WTC11 (cell line): ENCODE measurements at regions not wholly inside any gene's neighbourhood (a gene's known extent, or its start where the extent isn't known, plus 50 kb on each side); places are given as distances from the start of the nearest gene placed in this dataset.

Source experiments
- ATAC-seq: fragments of 200-7000 bp; cut with Tn5 transposase; 2 replicates; pipeline ENCODE4 v1.10.0; 2021; ENCODE audit warnings: mild to moderate bottlenecking, moderate library complexity
- CTCF ChIA-PET: fragments of 300-600 bp; sonication (Branson Sonifier 250); formaldehyde crosslinking; loops from one replicate; lab custom pipeline; 2021; ENCODE audit warnings: antibody characterized with exemption; lab: Charles Lee
- POLR2A ChIA-PET: fragments of 350-600 bp; sonication (Branson Sonifier 250); formaldehyde crosslinking; loops from one replicate; lab custom pipeline; 2021; ENCODE audit warnings: antibody characterized with exemption; lab: Charles Lee
- DNase-seq: peaks from one replicate; pipeline ENCODE4 v3.0.0; 2021; ENCODE audit warnings: low spot score
- H3K27ac Mint-ChIP-seq: 2 replicates; pipeline ENCODE4 v1.8.0; 2021; ENCODE audit warnings: mixed read lengths
- H3K27me3 Mint-ChIP-seq: 2 replicates; pipeline ENCODE4 v1.8.0; 2021; ENCODE audit warnings: low read depth, mild to moderate bottlenecking, moderate library complexity, mixed read lengths
- H3K36me3 Mint-ChIP-seq: 2 replicates; pipeline ENCODE4 v1.8.0; 2021; ENCODE audit warnings: mixed read lengths
- H3K4me1 Mint-ChIP-seq: 2 replicates; pipeline ENCODE4 v1.8.0; 2022; ENCODE audit warnings: mixed read lengths
- H3K4me3 Mint-ChIP-seq: 2 replicates; pipeline ENCODE4 v1.8.0; 2021; ENCODE audit warnings: mild to moderate bottlenecking, moderate library complexity, mixed read lengths
- H3K9me3 Mint-ChIP-seq: 2 replicates; pipeline ENCODE4 v1.8.0; 2021; ENCODE audit warnings: mixed read lengths
- EMX1 ChIP-seq: fragments of 250-450 bp; sonication (Bioruptor Pico); IDR thresholded peaks from 2 replicates; pipeline ENCODE4 v1.8.0; 2021; ENCODE audit warnings: mild to moderate bottlenecking
- JAZF1 ChIP-seq: fragments of 250-450 bp; sonication (Bioruptor Pico); IDR thresholded peaks from 2 replicates; pipeline ENCODE4 v1.9.0; 2021; ENCODE audit warnings: moderate library complexity, mild to moderate bottlenecking, inconsistent platforms
- MYBL2 ChIP-seq: sonication (generic); formaldehyde crosslinking; IDR thresholded peaks from 2 replicates; pipeline ENCODE4 v1.8.1; 2023; ENCODE audit warnings: mild to moderate bottlenecking, moderate library complexity, missing genetic modification reagents
- NFATC4 ChIP-seq: fragments of 250-450 bp; sonication (Bioruptor Pico); IDR thresholded peaks from 2 replicates; pipeline ENCODE4 v1.9.0; 2021; ENCODE audit warnings: mild to moderate bottlenecking
- RORB ChIP-seq: fragments of 250-450 bp; sonication (Bioruptor Pico); IDR thresholded peaks from 2 replicates; pipeline ENCODE4 v1.9.0; 2021; ENCODE audit warnings: mild to moderate bottlenecking
- SMAD4 ChIP-seq: sonication (generic); formaldehyde crosslinking; IDR thresholded peaks from 2 replicates; pipeline ENCODE4 v1.8.0; 2022; ENCODE audit warnings: mild to moderate bottlenecking, missing genetic modification reagents
- TCF7 ChIP-seq: sonication (generic); formaldehyde crosslinking; IDR thresholded peaks from 2 replicates; pipeline ENCODE4 v1.8.0; 2022; ENCODE audit warnings: mild to moderate bottlenecking, low read depth, missing genetic modification reagents, moderate library complexity
- USF2 ChIP-seq: sonication (generic); formaldehyde crosslinking; IDR thresholded peaks from 2 replicates; pipeline ENCODE4 v1.8.1; 2023; ENCODE audit warnings: mild to moderate bottlenecking, missing genetic modification reagents, moderate library complexity
- ZBTB21 ChIP-seq: sonication (generic); formaldehyde crosslinking; IDR thresholded peaks from 2 replicates; pipeline ENCODE4 v1.8.1; 2023; ENCODE audit warnings: mild to moderate bottlenecking, missing genetic modification reagents, borderline replicate concordance
- ZNF121 ChIP-seq: sonication (generic); formaldehyde crosslinking; IDR thresholded peaks from 2 replicates; pipeline ENCODE4 v1.8.0; 2023; ENCODE audit warnings: missing genetic modification reagents
- ZNF219 ChIP-seq: sonication (generic); formaldehyde crosslinking; IDR thresholded peaks from 2 replicates; pipeline ENCODE4 v1.8.0; 2023; ENCODE audit warnings: missing genetic modification reagents, mild to moderate bottlenecking, borderline replicate concordance
- ZNF671 ChIP-seq: fragments of 250-450 bp; sonication (Bioruptor Pico); IDR thresholded peaks from 2 replicates; pipeline ENCODE4 v1.8.0; 2021; ENCODE audit warnings: mild to moderate bottlenecking
- TF ChIP-seq, protein P1 (sequence below): sonication (generic); formaldehyde crosslinking; conservative IDR thresholded peaks from 2 replicates; pipeline ENCODE4 v1.8.1; 2023; ENCODE audit warnings: mild to moderate bottlenecking, low read depth, missing genetic modification reagents, moderate library complexity
- TF ChIP-seq, protein P2 (sequence below): sonication (generic); formaldehyde crosslinking; IDR thresholded peaks from 2 replicates; pipeline ENCODE4 v1.8.1; 2022; ENCODE audit warnings: low read depth, missing genetic modification reagents, borderline replicate concordance
- TF ChIP-seq, protein P3 (sequence below): sonication (generic); formaldehyde crosslinking; IDR thresholded peaks from 2 replicates; pipeline ENCODE4 v1.8.1; 2023; ENCODE audit warnings: mild to moderate bottlenecking, missing genetic modification reagents, borderline replicate concordance

DNA sequence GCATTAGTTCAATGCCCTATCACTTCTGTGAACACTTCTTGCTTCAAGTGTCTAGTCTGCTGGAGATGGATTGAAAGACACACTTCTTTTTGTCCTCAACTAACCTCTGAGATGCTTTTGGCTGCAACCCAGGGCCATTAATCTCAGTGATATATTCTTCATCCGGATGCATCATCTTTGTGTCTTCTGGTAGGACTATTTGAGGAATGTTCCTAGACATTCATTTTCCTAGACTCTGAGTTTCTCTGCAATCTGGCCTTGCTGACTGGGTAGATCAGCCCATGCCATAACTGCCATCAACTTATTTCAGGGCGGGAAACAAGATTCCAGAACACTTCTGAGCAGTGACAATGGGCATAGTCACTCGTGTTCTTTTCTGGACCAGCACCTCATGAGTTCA is 329.4 kb downstream of the PDGFC start (continued):
- TF ChIP-seq TCF7 (CRISPR knock-in tag) = no peak
- TF ChIP-seq, all 79 proteins: peak for 0

- ATAC-seq (no peak), DNase-seq (no peak)
- H3K4me3 Mint-ChIP-seq = no peak overlapping the region
- H3K36me3 Mint-ChIP-seq = no peaks in the 10 kb centered on the region
- ChIA-PET POLR2A (no interaction called here), CTCF (no interaction called here)
- H3K9me3 Mint-ChIP-seq = no peaks in the 10 kb centered on the region
- no peaks in the 10 kb centered on the region for H3K27me3 Mint-ChIP-seq
- H3K27ac Mint-ChIP-seq = no peak overlapping the region
- TF ChIP-seq ZNF121 (no peak), RORB (no peak), NFATC4 (CRISPR knock-in tag) (no peak), EMX1 (CRISPR knock-in tag) (no peak), JAZF1 (no peak), ZNF219 (CRISPR knock-in tag) (no peak), ZNF671 (CRISPR knock-in tag) (no peak), ZBTB21 (CRISPR knock-in tag) (no peak)
- TF ChIP-seq, protein P1, sequence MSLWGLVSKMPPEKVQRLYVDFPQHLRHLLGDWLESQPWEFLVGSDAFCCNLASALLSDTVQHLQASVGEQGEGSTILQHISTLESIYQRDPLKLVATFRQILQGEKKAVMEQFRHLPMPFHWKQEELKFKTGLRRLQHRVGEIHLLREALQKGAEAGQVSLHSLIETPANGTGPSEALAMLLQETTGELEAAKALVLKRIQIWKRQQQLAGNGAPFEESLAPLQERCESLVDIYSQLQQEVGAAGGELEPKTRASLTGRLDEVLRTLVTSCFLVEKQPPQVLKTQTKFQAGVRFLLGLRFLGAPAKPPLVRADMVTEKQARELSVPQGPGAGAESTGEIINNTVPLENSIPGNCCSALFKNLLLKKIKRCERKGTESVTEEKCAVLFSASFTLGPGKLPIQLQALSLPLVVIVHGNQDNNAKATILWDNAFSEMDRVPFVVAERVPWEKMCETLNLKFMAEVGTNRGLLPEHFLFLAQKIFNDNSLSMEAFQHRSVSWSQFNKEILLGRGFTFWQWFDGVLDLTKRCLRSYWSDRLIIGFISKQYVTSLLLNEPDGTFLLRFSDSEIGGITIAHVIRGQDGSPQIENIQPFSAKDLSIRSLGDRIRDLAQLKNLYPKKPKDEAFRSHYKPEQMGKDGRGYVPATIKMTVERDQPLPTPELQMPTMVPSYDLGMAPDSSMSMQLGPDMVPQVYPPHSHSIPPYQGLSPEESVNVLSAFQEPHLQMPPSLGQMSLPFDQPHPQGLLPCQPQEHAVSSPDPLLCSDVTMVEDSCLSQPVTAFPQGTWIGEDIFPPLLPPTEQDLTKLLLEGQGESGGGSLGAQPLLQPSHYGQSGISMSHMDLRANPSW (CRISPR knock-in tag) = no peak
- H3K4me1 Mint-ChIP-seq = peaks cover 23% of the 10 kb centered on the region
Measured at GRCh38 chr4:156638925-156639605, 332.5 kb downstream of the PDGFC start.

GRCh38 chr4:156638334-156638733 is 333.3 kb downstream of the PDGFC start:
- ChIA-PET CTCF (no interaction called here), POLR2A (no interaction called here)
- no peak for ATAC-seq
- H3K4me3 Mint-ChIP-seq = no peak overlapping the region
- no peaks in the 10 kb centered on the region for H3K27me3 Mint-ChIP-seq
- peaks cover 25% of the 10 kb centered on the region for H3K4me1 Mint-ChIP-seq
- TF ChIP-seq, protein P1 (CRISPR knock-in tag) = no peak
- TF ChIP-seq, protein P2, sequence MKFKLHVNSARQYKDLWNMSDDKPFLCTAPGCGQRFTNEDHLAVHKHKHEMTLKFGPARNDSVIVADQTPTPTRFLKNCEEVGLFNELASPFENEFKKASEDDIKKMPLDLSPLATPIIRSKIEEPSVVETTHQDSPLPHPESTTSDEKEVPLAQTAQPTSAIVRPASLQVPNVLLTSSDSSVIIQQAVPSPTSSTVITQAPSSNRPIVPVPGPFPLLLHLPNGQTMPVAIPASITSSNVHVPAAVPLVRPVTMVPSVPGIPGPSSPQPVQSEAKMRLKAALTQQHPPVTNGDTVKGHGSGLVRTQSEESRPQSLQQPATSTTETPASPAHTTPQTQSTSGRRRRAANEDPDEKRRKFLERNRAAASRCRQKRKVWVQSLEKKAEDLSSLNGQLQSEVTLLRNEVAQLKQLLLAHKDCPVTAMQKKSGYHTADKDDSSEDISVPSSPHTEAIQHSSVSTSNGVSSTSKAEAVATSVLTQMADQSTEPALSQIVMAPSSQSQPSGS (CRISPR knock-in tag) = no peak
- TF ChIP-seq, protein P3, sequence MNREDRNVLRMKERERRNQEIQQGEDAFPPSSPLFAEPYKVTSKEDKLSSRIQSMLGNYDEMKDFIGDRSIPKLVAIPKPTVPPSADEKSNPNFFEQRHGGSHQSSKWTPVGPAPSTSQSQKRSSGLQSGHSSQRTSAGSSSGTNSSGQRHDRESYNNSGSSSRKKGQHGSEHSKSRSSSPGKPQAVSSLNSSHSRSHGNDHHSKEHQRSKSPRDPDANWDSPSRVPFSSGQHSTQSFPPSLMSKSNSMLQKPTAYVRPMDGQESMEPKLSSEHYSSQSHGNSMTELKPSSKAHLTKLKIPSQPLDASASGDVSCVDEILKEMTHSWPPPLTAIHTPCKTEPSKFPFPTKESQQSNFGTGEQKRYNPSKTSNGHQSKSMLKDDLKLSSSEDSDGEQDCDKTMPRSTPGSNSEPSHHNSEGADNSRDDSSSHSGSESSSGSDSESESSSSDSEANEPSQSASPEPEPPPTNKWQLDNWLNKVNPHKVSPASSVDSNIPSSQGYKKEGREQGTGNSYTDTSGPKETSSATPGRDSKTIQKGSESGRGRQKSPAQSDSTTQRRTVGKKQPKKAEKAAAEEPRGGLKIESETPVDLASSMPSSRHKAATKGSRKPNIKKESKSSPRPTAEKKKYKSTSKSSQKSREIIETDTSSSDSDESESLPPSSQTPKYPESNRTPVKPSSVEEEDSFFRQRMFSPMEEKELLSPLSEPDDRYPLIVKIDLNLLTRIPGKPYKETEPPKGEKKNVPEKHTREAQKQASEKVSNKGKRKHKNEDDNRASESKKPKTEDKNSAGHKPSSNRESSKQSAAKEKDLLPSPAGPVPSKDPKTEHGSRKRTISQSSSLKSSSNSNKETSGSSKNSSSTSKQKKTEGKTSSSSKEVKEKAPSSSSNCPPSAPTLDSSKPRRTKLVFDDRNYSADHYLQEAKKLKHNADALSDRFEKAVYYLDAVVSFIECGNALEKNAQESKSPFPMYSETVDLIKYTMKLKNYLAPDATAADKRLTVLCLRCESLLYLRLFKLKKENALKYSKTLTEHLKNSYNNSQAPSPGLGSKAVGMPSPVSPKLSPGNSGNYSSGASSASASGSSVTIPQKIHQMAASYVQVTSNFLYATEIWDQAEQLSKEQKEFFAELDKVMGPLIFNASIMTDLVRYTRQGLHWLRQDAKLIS (CRISPR knock-in tag) = no peak
- no peak for TF ChIP-seq SMAD4 (CRISPR knock-in tag)
- TF ChIP-seq MYBL2 (CRISPR knock-in tag) = no peak
- no peak for TF ChIP-seq USF2 (CRISPR knock-in tag)
- H3K27ac Mint-ChIP-seq = no peak overlapping the region
- H3K36me3 Mint-ChIP-seq = no peaks in the 10 kb centered on the region
- H3K9me3 Mint-ChIP-seq = no peaks in the 10 kb centered on the region
- DNase-seq = no peak
